Left lung (tissue), 4 donors: ENCODE measurements at regions not wholly inside any gene's neighbourhood (a gene's known extent, or its start where the extent isn't known, plus 50 kb on each side); places are given as distances from the start of the nearest gene placed in this dataset.

Source experiments
- ATAC-seq: fragments of 200-7000 bp; cut with Tn5 transposase; one replicate; pipeline ENCODE4 v1.9.1; 2020; ENCODE audit warnings: moderate library complexity
- DNase-seq, 4 donors: peaks; one replicate each; pipeline ENCODE4 v3.0.0-alpha.2; 2013 to 2020
- H3K27ac ChIP-seq, 2 donors: fragments of 200-600 bp; sonication (generic) in 1 of 2; one replicate each; pipeline versions ENCODE4 v1.5.0 to v1.8.0; 2020 to 2021
- H3K27me3 ChIP-seq, 2 donors: fragments of 200-600 bp; sonication (generic) in 1 of 2; one replicate each; pipeline versions ENCODE4 v1.5.0 to v1.8.0; 2020 to 2021
- H3K36me3 ChIP-seq, 2 donors: fragments of 200-600 bp; sonication (generic) in 1 of 2; one replicate each; pipeline versions ENCODE4 v1.5.0 to v1.8.0; 2020 to 2021
- H3K4me1 ChIP-seq, 2 donors: fragments of 200-600 bp; one replicate each; pipeline ENCODE4 v1.8.0; 2021
- H3K4me3 ChIP-seq, 2 donors: fragments of 200-600 bp; sonication (generic) in 1 of 2; one replicate each; pipeline versions ENCODE4 v1.5.0 to v1.8.0; 2020 to 2021; ENCODE audit warnings: mild to moderate bottlenecking in 1 of 2
- H3K9me3 ChIP-seq, 2 donors: fragments of 200-600 bp; sonication (generic) in 1 of 2; one replicate each; pipeline versions ENCODE4 v1.5.0 to v1.8.0; 2020 to 2021
- CTCF ChIP-seq, 2 donors: fragments of 200-600 bp; sonication (generic) in 1 of 2; IDR thresholded peaks; one replicate each; pipeline versions ENCODE4 v1.5.0 to v1.8.0; 2021; ENCODE audit warnings: antibody characterized with exemption in 2 of 2
- intact Hi-C, 2 donors: fragments of 100-400 bp; cut with DNase I; formaldehyde crosslinking; loops; one replicate each; pipeline versions ENCODE4 v1.11.2 to v1.14.2; 2022
- donor health status: DM: no; HTN: yes; CAD: no.
- donor health status: DM: no; HTN: no; CAD: no.

GRCh38 chr2:36088716-36089328 is 266.8 kb upstream of the CRIM1 start:
- no peaks in the 10 kb centered on the region for H3K36me3 ChIP-seq
- no peaks in the 10 kb centered on the region for H3K27me3 ChIP-seq
- DNase-seq (no peak), ATAC-seq (no peak)
- no peak overlapping the region for H3K4me3 ChIP-seq
- peaks cover 0 to 8% of the 10 kb centered on the region in 2 donors for H3K9me3 ChIP-seq
- H3K27ac ChIP-seq: no peak overlapping the region
- intact Hi-C loops: no loop called here
- no peaks in the 10 kb centered on the region for H3K4me1 ChIP-seq
- TF ChIP-seq CTCF (IDR thresholded peaks at IDR 0.05): no peak

GRCh38 chr2:36087344-36087743 is 268.2 kb upstream of the CRIM1 start:
- Histone ChIP-seq H3K27ac (no peak overlapping the region), H3K27me3 (no peaks in the 10 kb centered on the region), H3K4me1 (no peaks in the 10 kb centered on the region), H3K36me3 (no peaks in the 10 kb centered on the region), H3K4me3 (no peak overlapping the region), H3K9me3 (peaks cover 0 to 6% of the 10 kb centered on the region in 2 donors)
- TF ChIP-seq CTCF (IDR thresholded peaks at IDR 0.05): no peak
- no peak for DNase-seq
- ATAC-seq: no peak
- intact Hi-C loops: no loop called here

GRCh38 chr2:36079793-36080192 is 275.8 kb upstream of the CRIM1 start:
- intact Hi-C loops: no loop called here
- no peaks in the 10 kb centered on the region for H3K27me3 ChIP-seq
- TF ChIP-seq CTCF (IDR thresholded peaks at IDR 0.05): no peak
- H3K9me3 ChIP-seq: no peaks in the 10 kb centered on the region
- no peak overlapping the region for H3K4me3 ChIP-seq
- ATAC-seq (peak; percentile 76), DNase-seq (peak in 1 of 4 donors; percentile 26)
- H3K27ac ChIP-seq: no peak overlapping the region
- no peaks in the 10 kb centered on the region for H3K36me3 ChIP-seq
- no peaks in the 10 kb centered on the region for H3K4me1 ChIP-seq

GRCh38 chr2:36074008-36074407 is 281.6 kb upstream of the CRIM1 start:
- DNase-seq (no peak), ATAC-seq (no peak)
- Histone ChIP-seq H3K4me1 (no peaks in the 10 kb centered on the region), H3K4me3 (no peak overlapping the region), H3K27ac (no peak overlapping the region), H3K9me3 (peaks cover 0 to 1% of the 10 kb centered on the region in 2 donors), H3K36me3 (peaks cover 0 to 2% of the 10 kb centered on the region in 2 donors), H3K27me3 (no peaks in the 10 kb centered on the region)
- intact Hi-C loops: no loop called here
- TF ChIP-seq CTCF (IDR thresholded peaks at IDR 0.05): no peak

GRCh38 chr2:36071698-36072097 is 283.9 kb upstream of the CRIM1 start:
- DNase-seq: no peak
- peaks cover 0 to 3% of the 10 kb centered on the region in 2 donors for H3K9me3 ChIP-seq
- ATAC-seq: no peak
- H3K4me3 ChIP-seq: no peak overlapping the region
- TF ChIP-seq CTCF (IDR thresholded peaks at IDR 0.05): no peak
- intact Hi-C loops: no loop called here
- no peak overlapping the region for H3K27ac ChIP-seq
- H3K4me1 ChIP-seq: no peaks in the 10 kb centered on the region
- H3K36me3 ChIP-seq: peaks cover 0 to 4% of the 10 kb centered on the region in 2 donors
- no peaks in the 10 kb centered on the region for H3K27me3 ChIP-seq
